GM18907 (cell line): ENCODE measurements at regions not wholly inside any gene's neighbourhood (a gene's known extent, or its start where the extent isn't known, plus 50 kb on each side); places are given as distances from the start of the nearest gene placed in this dataset.

Experiments
- ATAC-seq: cut with Tn5 transposase; IDR thresholded peaks from one replicate; pipeline ENCODE4 v1.9.1; 2021; ENCODE audit warnings: mild to moderate bottlenecking, moderate library complexity; ENCODE audit not compliant: unreplicated experiment

DNA sequence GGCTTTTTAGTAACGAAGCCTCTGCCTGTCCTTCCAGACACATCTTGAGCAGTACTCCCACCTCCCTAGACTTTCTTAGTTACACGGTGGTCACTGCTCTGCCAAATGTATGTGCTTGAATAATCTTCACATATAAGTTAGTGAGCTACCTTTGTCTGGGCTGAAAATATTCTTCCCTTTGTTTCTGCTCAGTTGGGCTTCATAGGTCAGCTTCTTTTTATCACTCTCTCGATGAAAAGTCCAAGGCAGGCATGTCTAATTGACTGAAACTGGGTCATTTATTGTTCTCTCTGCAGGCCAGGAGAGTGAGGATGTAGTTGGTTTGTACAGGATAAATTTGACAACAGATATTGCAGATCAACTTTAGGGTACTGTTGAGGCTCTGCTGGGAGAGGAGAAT is 636.7 kb upstream of the IGFBP3 start:
- ATAC-seq, result no peak

- no peak for ATAC-seq
Measured at GRCh38 chr7:46557295-46557711, 636.2 kb upstream of the IGFBP3 start.

- no peak for ATAC-seq
Measured at GRCh38 chr7:46554688-46555422, 633.8 kb upstream of the IGFBP3 start.

- no peak for ATAC-seq
Measured at GRCh38 chr7:46551603-46552002, 630.5 kb upstream of the IGFBP3 start.

- no peak for ATAC-seq
Measured at GRCh38 chr7:46550864-46551263, 629.8 kb upstream of the IGFBP3 start.

DNA sequence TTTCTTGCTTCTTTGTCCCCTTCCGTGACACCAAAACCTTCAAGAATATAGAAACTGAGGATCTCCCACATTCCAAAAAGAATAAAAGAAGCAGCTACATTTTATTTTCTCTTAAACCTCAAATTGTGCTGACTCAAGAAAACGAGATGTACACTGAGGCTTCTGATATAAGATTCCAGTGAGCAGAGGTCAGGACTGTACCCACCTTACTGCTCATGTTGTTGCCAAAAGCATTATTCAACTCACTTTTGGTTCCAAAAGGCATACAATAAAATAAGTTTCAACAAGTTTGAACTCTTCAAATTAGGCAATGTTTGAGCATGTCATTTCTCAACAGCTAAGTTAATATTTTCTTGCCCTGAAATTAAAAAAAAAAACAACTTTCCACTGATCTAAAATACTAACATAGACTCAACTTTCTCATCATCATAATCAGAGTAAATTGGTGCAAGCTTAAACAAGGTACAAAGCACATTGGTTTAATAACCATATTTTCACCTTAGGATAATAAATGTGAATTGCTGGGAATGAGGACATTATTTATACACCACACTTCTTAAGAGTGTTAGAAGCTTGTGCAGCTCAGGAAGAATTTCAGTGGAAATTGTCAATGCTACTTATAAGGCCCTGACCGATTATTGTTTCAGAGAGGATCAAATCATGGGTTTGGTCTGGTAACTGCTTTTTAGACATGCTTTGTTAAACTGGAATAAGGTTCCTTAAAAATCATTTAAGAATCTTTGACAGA is 629.0 kb upstream of the IGFBP3 start:
- no peak for ATAC-seq

- ATAC-seq, result no peak
Measured at GRCh38 chr7:46549347-46549746, 628.3 kb upstream of the IGFBP3 start.

DNA sequence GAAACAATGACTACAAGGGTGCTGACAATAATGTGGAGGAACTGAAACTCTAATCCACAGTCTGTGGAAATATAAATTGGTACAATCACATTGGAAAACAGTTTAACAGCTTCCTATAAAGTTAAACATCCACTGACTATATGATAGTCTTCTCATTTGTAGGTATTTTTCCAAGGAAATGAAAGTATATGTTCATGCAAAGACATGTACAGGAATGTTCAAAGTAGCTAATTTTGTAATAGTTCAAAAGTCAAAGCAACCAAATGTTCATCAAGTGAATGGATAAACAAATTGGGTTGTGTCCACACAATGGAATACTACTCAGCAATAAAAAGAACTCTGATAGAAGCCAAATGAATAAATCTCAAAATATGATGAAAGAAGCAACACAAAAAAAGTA is 626.0 kb upstream of the IGFBP3 start:
- no peak for ATAC-seq

- no peak for ATAC-seq
Measured at GRCh38 chr7:46545790-46546189, 624.7 kb upstream of the IGFBP3 start.

- no peak for ATAC-seq
Measured at GRCh38 chr7:46544396-46545008, 623.4 kb upstream of the IGFBP3 start.

DNA sequence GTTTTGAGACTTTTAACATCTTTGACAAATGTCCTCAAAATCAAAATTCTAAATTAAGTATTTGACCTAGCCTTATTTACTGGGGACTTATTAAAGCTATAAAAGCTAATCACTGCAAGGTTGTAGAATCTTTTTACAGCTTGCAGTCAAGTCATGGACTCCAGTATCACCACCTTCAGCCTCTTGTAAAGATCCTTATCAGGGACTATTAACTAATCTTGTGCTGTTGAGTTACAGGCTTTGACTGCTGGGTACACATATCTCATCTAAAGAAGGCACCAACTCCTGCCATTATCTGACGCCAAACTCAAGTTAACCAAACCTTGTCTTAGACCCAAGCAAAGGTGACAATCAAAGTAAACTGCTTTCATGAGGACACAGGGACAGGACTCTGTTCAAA is 621.0 kb upstream of the IGFBP3 start:
- no peak for ATAC-seq

DNA sequence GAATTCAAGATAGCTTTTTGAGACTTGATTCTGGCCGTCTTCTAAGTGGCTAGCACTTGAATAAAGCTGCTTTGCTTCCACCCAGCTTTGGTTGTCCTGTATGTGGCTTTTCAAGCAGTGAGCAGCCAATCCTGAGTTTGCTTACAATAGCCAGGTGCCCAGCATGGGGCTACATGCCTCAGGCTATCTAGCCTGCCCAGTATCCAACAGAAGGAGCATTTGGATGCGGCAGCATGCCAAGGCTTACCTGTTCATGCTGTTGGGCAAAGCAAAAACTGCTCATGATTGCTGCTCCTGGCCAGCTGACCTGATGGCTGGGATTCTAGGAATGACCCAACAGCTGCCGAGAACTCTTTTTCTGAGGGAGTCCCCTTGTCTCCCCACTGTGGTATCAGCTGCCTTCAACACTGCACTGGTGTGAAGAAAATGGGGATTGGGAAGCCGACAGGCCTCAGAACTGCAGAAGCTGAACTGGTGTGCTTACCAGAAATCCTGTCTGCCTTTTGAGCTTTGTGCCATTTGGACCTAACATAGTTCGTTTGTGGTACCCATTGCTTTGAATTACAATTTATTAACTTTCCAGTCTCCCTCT is 618.9 kb upstream of the IGFBP3 start:
- ATAC-seq, result no peak

- no peak for ATAC-seq
Measured at GRCh38 chr7:46537191-46537905, 616.3 kb upstream of the IGFBP3 start.

GRCh38 chr7:46534664-46535588 is 613.9 kb upstream of the IGFBP3 start:
- ATAC-seq, result no peak

- no peak for ATAC-seq
Measured at GRCh38 chr7:46533946-46534345, 612.9 kb upstream of the IGFBP3 start.

GRCh38 chr7:46532571-46532970 is 611.5 kb upstream of the IGFBP3 start:
- ATAC-seq, result no peak

DNA sequence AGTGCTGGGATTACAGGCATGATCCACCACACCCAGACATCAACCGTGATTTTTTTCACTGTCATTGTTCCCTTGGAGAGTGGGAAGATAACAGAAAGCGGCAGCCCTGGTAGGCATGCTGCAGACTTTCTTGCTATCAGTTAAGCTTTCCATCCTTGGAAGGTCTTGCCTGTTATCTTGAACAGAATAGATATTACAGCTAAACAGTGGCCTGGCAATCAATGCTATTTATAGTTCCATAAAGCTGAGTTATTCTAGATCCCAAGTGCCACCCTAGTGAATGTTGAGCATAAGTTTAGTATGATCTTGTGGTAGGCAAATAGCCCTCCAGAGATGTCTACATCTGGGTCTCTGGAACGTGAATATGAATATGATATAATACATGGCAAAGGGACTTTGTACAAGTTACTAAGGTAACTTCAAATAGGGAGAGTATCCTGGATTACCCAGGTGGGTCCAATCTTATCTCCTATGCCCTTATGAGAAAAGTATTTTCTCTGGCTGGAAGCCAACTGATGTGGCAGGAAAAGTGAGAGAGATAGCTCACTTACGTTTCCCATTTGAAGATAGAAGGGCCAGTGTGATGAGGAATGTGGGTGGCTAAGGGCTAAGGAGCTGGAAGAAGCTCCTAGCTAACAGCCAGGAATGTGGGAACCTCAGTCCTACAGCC is 609.1 kb upstream of the IGFBP3 start:
- no peak for ATAC-seq

GRCh38 chr7:46527360-46527759 is 606.3 kb upstream of the IGFBP3 start:
- ATAC-seq, result no peak

DNA sequence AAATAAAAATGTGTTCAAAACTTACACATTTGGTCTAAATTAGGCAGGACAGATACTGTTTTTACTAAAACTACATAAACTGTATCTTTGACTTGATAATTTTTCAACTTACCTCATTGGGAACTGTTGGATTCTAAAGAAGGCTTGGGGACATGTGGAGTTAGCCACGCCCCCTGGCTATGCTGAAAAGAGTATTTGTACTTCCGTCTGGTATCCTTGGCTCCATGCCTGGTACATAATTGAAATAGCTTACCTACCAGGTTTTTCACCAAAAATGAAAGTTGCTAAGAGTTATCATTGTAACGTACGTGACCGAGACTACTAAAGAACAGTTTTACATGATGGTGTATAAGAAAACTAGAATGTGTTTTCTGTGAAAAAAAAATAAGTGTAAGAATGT is 604.8 kb upstream of the IGFBP3 start:
- no peak for ATAC-seq
